G401.6 (cell line): ENCODE measurements at regions not wholly inside any gene's neighbourhood (a gene's known extent, or its start where the extent isn't known, plus 50 kb on each side); places are given as distances from the start of the nearest gene placed in this dataset.
"Not testable (repeated sequence)": the region's sequence is repeated elsewhere in the genome, so short reads cannot be mapped to it uniquely, and the experiment has no call there.

Experiments used
- FAIRE-seq: peaks from 2 replicates; lab custom pipeline; 2012; peaks lifted over from hg19 to GRCh38; lab: Jason Lieb, UNC

DNA sequence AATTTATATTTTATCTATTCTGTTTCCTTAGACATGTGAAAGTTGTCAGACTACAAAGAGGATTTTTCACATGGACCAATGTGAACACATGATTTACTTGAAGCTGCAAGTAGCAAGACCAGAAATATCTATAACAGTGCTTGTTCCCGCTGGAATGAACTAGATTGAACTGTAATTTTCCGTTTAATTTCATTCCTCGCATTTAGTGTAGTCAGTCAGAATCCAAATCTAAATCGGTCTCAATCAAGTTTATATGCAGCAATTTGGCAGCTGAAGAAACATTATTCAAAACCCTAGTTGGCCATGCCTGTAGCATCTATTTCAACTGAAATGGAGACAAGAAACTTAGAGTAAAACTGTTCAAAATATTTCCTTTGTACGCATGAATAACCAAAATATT, 570.7 kb upstream of the SLITRK5 start:
- no peak for FAIRE-seq

GRCh38 chr13:87107651-87108050, 563.5 kb upstream of the SLITRK5 start:
- FAIRE-seq, result no peak

DNA sequence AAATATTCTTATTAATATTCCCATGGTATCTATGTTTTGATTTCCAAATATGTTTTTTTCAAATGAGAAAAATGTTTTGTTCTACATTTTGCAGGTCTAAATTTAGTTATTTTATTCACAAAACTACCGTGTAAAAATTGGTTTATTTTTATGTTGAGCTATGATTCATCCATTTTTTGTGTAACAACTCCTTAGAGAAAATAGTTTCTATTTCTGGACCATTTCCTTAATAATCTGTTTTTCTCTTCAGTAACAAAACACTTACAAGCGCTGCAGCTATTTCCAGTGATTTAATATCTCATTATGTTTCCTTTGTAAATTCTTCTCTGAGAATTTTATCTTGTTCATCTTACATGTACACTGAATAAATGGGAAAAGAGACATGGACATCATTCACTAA, 550.7 kb upstream of the SLITRK5 start:
- no peak for FAIRE-seq

DNA sequence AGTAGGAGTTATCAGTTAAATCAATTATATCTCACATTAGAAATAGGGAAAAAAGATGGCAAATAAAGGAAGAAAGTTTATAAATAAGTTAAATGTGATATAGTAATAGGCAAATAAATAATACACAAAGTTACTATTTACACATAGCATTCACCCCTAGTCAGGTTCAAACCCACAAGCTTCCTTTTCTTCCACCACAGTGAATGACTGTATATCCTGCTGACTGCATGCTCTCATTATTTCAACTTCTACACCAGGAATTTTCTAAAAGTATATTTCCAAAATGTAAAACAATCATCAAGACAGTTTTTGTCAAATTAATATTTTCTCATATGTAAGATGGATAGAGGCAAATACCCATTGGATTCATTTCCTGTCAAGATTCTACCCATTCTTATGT, 548.6 kb upstream of the SLITRK5 start:
- FAIRE-seq, result no peak

GRCh38 chr13:87123987-87124784, 547.0 kb upstream of the SLITRK5 start:
- FAIRE-seq, result peak; percentile 94

- FAIRE-seq, result no peak
Measured at GRCh38 chr13:87124785-87125074, 546.4 kb upstream of the SLITRK5 start.

DNA sequence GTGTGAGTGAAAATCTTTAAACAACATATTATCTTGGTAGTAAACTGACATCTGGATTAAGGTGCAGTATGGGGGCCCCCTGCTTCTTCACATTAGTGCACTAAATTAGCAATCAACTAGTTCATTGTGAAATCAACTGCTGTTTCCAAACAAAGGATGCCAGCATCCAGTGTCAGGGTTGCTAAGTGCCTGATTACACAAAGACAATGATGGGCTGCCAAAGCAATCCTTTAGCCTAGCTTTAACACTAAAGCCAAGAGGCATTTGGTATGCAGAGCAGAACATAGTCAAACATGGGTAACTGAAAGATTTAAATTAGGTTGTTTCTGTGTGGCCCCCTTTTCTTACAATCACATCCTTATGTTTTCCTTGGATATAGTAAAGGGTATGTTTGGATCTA, 543.1 kb upstream of the SLITRK5 start:
- no peak for FAIRE-seq

GRCh38 chr13:87128491-87128890, 542.7 kb upstream of the SLITRK5 start:
- no peak for FAIRE-seq

DNA sequence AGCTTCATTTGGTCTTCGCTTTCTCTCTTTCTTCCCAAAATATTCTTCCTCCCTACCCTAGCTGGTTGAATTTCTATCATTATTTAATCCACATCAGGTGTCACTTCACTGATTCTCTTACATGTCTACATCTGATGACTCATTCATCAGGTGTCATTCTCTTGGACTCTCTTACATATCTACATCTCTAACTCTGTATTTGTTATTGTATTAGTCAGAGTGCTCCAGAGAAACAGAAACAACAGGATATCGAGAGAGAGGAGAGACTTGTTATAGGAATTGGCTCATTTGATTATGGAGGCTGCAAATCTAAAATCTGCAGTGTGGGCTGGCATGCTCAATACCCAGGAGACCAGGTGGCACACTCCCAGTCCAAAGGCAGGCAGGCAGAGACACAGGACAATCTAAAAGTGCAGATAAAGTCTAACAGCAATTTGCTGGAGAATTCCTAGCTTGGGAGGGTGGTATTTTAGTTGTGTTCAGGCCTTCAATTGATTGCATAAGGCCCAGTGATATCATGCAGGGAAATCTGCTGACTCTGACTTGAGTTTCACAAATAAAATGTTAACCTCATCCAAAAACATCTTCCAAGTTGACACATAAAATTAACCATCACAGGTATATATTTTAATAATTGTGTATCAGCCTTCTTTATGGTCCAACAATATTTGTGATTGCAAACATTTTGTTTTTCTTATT, 541.4 kb upstream of the SLITRK5 start:
- FAIRE-seq, result no peak

DNA sequence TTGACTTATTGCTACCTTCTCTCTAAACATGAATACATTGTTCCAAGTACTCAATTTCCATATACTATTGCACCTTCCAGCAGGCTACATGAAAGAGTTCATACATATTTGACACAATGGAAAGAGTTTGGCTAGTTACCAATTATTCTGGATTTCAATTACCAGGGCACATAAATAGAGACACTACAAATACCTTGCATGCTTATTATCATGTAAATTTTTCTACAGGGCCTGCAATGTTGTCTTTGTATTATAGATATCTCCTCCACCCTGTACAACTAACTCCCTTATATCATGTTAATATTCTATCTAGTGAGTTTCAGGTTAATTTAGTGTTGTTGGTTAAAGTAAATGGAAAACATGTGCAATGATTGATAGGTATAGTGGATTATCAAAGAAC, 540.7 kb upstream of the SLITRK5 start:
- no peak for FAIRE-seq

DNA sequence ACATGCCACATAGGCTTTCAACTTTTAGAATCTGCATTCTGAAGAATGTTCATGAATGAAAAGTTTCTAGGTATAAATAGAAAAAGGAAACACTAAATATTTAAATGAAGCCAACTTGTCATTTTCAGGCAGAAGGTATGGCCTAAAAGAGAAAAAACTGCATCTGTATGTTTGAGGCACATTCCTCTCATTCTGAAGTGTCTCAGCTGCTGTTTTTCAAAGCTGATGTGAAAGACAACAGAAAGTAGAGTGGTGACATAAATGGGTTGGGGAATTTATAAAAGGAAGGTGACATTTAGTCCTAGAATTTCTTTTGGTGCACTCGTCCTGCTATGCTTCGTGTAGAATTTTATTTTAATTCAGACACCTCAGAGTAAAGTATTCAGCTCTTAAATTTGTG, 539.6 kb upstream of the SLITRK5 start:
- no peak for FAIRE-seq

DNA sequence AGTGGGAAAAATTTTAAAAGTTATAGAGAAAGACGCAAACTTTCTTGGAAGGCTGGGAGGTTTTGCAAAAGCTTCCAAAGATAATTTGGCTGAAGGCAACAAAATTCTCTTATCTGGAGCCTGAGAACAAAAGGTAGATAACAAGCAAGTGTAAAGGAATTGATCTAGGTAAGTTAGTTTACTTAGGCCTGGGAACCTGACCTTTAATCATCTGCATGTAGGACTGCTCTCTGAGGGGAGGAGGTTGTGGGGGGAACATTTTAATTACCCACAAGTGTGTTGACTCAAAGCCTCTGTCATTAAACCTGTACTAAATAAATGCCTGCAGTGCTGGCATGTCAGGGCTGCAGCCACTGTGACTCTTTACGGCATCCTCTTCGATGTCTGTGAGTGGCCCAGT, 532.3 kb upstream of the SLITRK5 start:
- FAIRE-seq, result no peak

DNA sequence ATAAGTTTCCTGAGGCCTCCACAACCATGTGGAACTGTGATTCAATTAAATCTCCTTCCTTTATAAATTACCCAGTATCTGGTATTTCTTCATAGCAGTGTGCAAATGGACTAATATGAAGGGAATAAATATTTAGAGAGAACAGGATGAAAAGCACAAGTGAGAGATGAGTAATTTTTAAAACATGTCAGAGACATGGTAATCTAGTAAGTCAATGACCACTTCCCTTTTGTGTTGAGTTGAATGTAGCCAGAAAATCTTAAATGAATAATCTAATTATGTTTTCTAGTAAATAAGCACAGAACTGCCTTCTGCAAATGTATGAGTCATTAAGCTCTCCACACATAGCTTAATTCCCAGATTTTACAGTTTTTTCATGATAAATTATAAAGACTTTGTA, 524.1 kb upstream of the SLITRK5 start:
- no peak for FAIRE-seq

GRCh38 chr13:87153371-87153770, 517.8 kb upstream of the SLITRK5 start:
- FAIRE-seq, result no peak

- FAIRE-seq, result no peak
Measured at GRCh38 chr13:87166348-87166747, 504.8 kb upstream of the SLITRK5 start.

- FAIRE-seq, result no peak
Measured at GRCh38 chr13:87168390-87168789, 502.8 kb upstream of the SLITRK5 start.

GRCh38 chr13:87169337-87169736, 501.8 kb upstream of the SLITRK5 start:
- FAIRE-seq, result peak; percentile 86

GRCh38 chr13:87172166-87172835, 498.9 kb upstream of the SLITRK5 start:
- no peak for FAIRE-seq

DNA sequence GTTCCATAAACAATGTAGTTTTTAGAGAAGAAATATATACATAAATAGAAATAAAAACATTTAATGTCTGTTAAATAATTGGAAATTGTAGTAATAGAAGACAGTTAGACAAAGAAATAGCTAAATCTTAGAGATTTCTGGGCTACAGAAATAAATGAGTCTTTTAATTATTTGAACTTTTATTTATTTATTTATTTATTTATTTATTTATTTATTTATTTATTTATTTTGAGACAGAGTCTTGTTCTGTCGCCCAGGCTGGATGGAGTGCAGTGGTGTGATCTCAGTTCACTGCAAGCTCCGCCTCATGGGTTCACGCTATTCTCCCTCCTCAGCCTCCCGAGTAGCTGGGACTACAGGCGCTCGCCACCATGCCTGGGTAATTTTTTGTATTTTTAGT, 486.0 kb upstream of the SLITRK5 start:
- peak; percentile 42 for FAIRE-seq

GRCh38 chr13:87186647-87187046, 484.5 kb upstream of the SLITRK5 start:
- not testable (repeated sequence) for FAIRE-seq

GRCh38 chr13:87191485-87191884, 479.7 kb upstream of the SLITRK5 start:
- FAIRE-seq, result not testable (repeated sequence)

- no peak for FAIRE-seq
Measured at GRCh38 chr13:87198371-87198770, 472.8 kb upstream of the SLITRK5 start.

GRCh38 chr13:87206708-87207107, 464.5 kb upstream of the SLITRK5 start:
- FAIRE-seq, result no peak
